IMR-90 (cell line): ENCODE measurements at regions not wholly inside any gene's neighbourhood (a gene's known extent, or its start where the extent isn't known, plus 50 kb on each side); places are given as distances from the start of the nearest gene placed in this dataset.

Experiments
- ATAC-seq: fragments of 200-7000 bp; cut with Tn5 transposase; 2 replicates; pipeline ENCODE4 v1.9.1; 2020; ENCODE audit warnings: low read depth, mild to moderate bottlenecking, moderate library complexity
- BruUV-seq: library from RNA; stranded (reverse); fragments of 400-500 nt; replicated peaks from 2 replicates; lab custom pipeline; 2021; lab: Mats Ljungman, UMichigan
- CTCF ChIA-PET: fragments of 300-600 bp; formaldehyde crosslinking; extraction: SDS; loops from one replicate; lab custom pipeline; 2021; ENCODE audit warnings: antibody characterized with exemption; lab: Yijun Ruan, JAX
- POLR2A ChIA-PET: fragments of 300-600 bp; sonication (Branson Sonifier 250); formaldehyde crosslinking; loops from one replicate; lab custom pipeline; 2022; ENCODE audit warnings: antibody characterized with exemption; ENCODE audit not compliant: unreplicated experiment; lab: Charles Lee
- DNase-seq: peaks from one replicate; pipeline ENCODE4 v3.0.0; 2013
- H2AFZ ChIP-seq: replicated peaks from 2 replicates; pipeline ENCODE3; 2013; ENCODE audit warnings: low read length, mild to moderate bottlenecking; ENCODE audit not compliant: poor library complexity
- H2AK5ac ChIP-seq: 2 replicates; pipeline ENCODE4 v1.6.1; 2013; ENCODE audit warnings: low read depth, low read length, inconsistent platforms
- H2AK9ac ChIP-seq: replicated peaks from 2 replicates; pipeline ENCODE3; 2013; ENCODE audit warnings: mild to moderate bottlenecking, low read depth, low read length, moderate library complexity; ENCODE audit not compliant: poor library complexity
- H2BK120ac ChIP-seq: 2 replicates; pipeline ENCODE4 v1.6.1; 2013; ENCODE audit warnings: low read depth, low read length, inconsistent platforms
- H2BK15ac ChIP-seq: 3 replicates; pipeline ENCODE4 v1.6.1; 2013; ENCODE audit warnings: low read depth, low read length, inconsistent platforms
- H2BK20ac ChIP-seq: 2 replicates; pipeline ENCODE4 v1.6.1; 2013; ENCODE audit warnings: low read depth, mild to moderate bottlenecking, inconsistent platforms, low read length, moderate library complexity
- H2BK5ac ChIP-seq: 2 replicates; pipeline ENCODE4 v1.6.1; 2013; ENCODE audit warnings: mild to moderate bottlenecking, low read depth, low read length, inconsistent platforms; ENCODE audit not compliant: poor library complexity, severe bottlenecking
- H3K14ac ChIP-seq: replicated peaks from 2 replicates; pipeline ENCODE4 v1.6.1; 2013; ENCODE audit warnings: low read depth, low read length, inconsistent platforms
- H3K18ac ChIP-seq: 2 replicates; pipeline ENCODE4 v1.6.1; 2013; ENCODE audit warnings: low read depth, low read length, control low read depth
- H3K23ac ChIP-seq: 2 replicates; pipeline ENCODE4 v1.6.1; 2013; ENCODE audit warnings: low read depth, low read length, inconsistent platforms
- H3K27ac ChIP-seq: 2 replicates; pipeline ENCODE4 v1.5.1; 2013; ENCODE audit warnings: mild to moderate bottlenecking, control low read depth, low read length; ENCODE audit not compliant: insufficient read depth
- H3K27me3 ChIP-seq: 2 replicates; pipeline ENCODE4 v1.6.1; 2013; ENCODE audit warnings: low read length; ENCODE audit not compliant: control insufficient read depth, insufficient read depth
- H3K36me3 ChIP-seq: 2 replicates; pipeline ENCODE4 v1.6.1; 2013; ENCODE audit warnings: low read length, mixed read lengths; ENCODE audit not compliant: control insufficient read depth, insufficient read depth
- H3K4ac ChIP-seq: 2 replicates; pipeline ENCODE4 v1.6.1; 2013; ENCODE audit warnings: low read depth, low read length, inconsistent platforms
- H3K4me1 ChIP-seq: 2 replicates; pipeline ENCODE4 v1.6.1; 2013; ENCODE audit warnings: low read length, mixed read lengths; ENCODE audit not compliant: control insufficient read depth, insufficient read depth
- H3K4me2 ChIP-seq: 2 replicates; pipeline ENCODE4 v1.6.1; 2013; ENCODE audit warnings: low read depth, mild to moderate bottlenecking, control low read depth, low read length, moderate library complexity
- H3K4me3 ChIP-seq: 2 replicates; pipeline ENCODE4 v1.5.1; 2013; ENCODE audit warnings: low read depth, mild to moderate bottlenecking, control low read depth, low read length, moderate library complexity; ENCODE audit not compliant: insufficient read depth
- H3K56ac ChIP-seq: 2 replicates; pipeline ENCODE4 v1.6.1; 2013; ENCODE audit warnings: low read length, inconsistent platforms; ENCODE audit not compliant: insufficient read depth; ENCODE audit errors: extremely low read depth
- H3K79me1 ChIP-seq, 2 experiments: 2 replicates each; pipeline ENCODE4 v1.6.1; 2013; ENCODE audit warnings: low read length in 2 of 2, inconsistent platforms in 1 of 2, low read depth in 1 of 2
- H3K9ac ChIP-seq: 2 replicates; pipeline ENCODE4 v1.6.1; 2013; ENCODE audit warnings: low read depth, low read length, control low read depth
- H3K9me1 ChIP-seq: 2 replicates; pipeline ENCODE4 v1.6.1; 2013; ENCODE audit warnings: low read length, inconsistent platforms; ENCODE audit not compliant: insufficient read depth
- H3K9me3 ChIP-seq: 2 replicates; pipeline ENCODE4 v1.6.1; 2013; ENCODE audit warnings: low read length; ENCODE audit not compliant: control insufficient read depth, insufficient read depth
- H4K20me1 ChIP-seq: 2 replicates; pipeline ENCODE4 v1.6.1; 2013; ENCODE audit warnings: low read length, inconsistent platforms; ENCODE audit not compliant: insufficient read depth
- H4K5ac ChIP-seq: 2 replicates; pipeline ENCODE4 v1.6.1; 2013; ENCODE audit warnings: mild to moderate bottlenecking, low read depth, low read length, control low read depth
- H4K8ac ChIP-seq, 2 experiments: 2 replicates each; pipeline ENCODE4 v1.6.1; 2013; ENCODE audit warnings: low read depth in 2 of 2, low read length in 2 of 2, control low read depth in 1 of 2, inconsistent platforms in 1 of 2
- H4K91ac ChIP-seq: 2 replicates; pipeline ENCODE4 v1.6.1; 2013; ENCODE audit warnings: low read depth, low read length, inconsistent platforms; ENCODE audit not compliant: insufficient read depth
- FOS ChIP-seq: fragments of 150-350 bp; IDR thresholded peaks from 2 replicates; pipeline ENCODE4 v1.6.1; 2016; ENCODE audit warnings: low read depth, low read length
- MAFK ChIP-seq: IDR thresholded peaks from 2 replicates; pipeline ENCODE4 v1.6.1; 2012; ENCODE audit warnings: low read depth, low read length, improper control_type of control experiment
- MAZ ChIP-seq: IDR thresholded peaks from 2 replicates; pipeline ENCODE4 v1.6.1; 2012; ENCODE audit warnings: low read depth, mild to moderate bottlenecking, low read length, improper control_type of control experiment, moderate library complexity, borderline replicate concordance
- MXI1 ChIP-seq: IDR thresholded peaks from 2 replicates; pipeline ENCODE4 v1.6.1; 2012; ENCODE audit warnings: low read depth, mild to moderate bottlenecking, low read length, moderate library complexity, borderline replicate concordance
- NFE2L2 ChIP-seq: fragments of 150-350 bp; IDR thresholded peaks from 2 replicates; pipeline ENCODE4 v1.6.1; 2016; ENCODE audit warnings: low read depth, mild to moderate bottlenecking, low read length
- RAD21 ChIP-seq: IDR thresholded peaks from 2 replicates; pipeline ENCODE4 v1.6.1; 2012; ENCODE audit warnings: low read length, improper control_type of control experiment
- SMC3 ChIP-seq: fragments of 150-350 bp; IDR thresholded peaks from 2 replicates; pipeline ENCODE4 v1.6.1; 2016; ENCODE audit warnings: low read depth, mild to moderate bottlenecking, antibody characterized with exemption, low read length, moderate library complexity
- WGBS, 2 experiments: methylation state at CpG; one replicate each; pipeline versions ENCODE4 v1.1.5 to v1.1.7; 2013; ENCODE audit warnings: missing lambda C conversion rate in 2 of 2; ENCODE audit not compliant: insufficient read length in 1 of 2; ENCODE audit errors: extremely low coverage in 2 of 2; 5-methylcytosine and 5-hydroxymethylcytosine counted together
- dilution Hi-C: fragments of 300-500 bp; cut with HindIII; formaldehyde crosslinking; loops from one replicate; pipeline ENCODE4 v1.14.3; 2018; ENCODE audit warnings: low sequenced_read_pairs; ENCODE audit not compliant: unreplicated experiment
- in situ Hi-C: fragments of 300-500 bp; cut with MboI; formaldehyde crosslinking; loops from 3 replicates; pipeline ENCODE4 v1.14.3; 2019; ENCODE audit warnings: low sequenced_read_pairs, inconsistent platforms, mixed read lengths
- intact Hi-C: fragments of 100-400 bp; cut with micrococcal nuclease; formaldehyde crosslinking; loops from 2 replicates; pipeline ENCODE4 v1.10.0; 2022
- TF ChIP-seq, protein P1 (sequence below): fragments of 150-350 bp; IDR thresholded peaks from 2 replicates; pipeline ENCODE4 v1.6.1; 2017; ENCODE audit warnings: mild to moderate bottlenecking, antibody characterized with exemption, low read length, low read depth

DNA sequence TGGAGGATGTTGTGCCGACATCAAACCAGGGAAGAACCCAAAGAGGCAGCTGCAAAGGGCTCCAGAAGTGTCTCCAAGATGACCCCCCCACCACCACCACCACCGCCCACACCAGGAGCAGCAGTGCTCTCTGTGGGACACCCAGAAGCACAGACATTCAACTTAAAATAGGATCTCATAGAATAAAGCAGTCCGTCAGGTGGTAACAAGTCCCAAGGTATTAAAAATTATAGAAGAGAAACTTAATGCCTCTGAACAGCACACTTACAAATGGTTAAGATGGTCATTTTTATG is 155.5 kb upstream of the ID2 start:
- ATAC-seq, result no peak
- H4K5ac ChIP-seq, result no peak overlapping the region
- no peak overlapping the region for H4K8ac ChIP-seq
- H3K27me3 ChIP-seq, result peaks cover 22% of the 10 kb centered on the region
- in situ Hi-C loops, result no loop called here
- H3K14ac ChIP-seq, result no peak overlapping the region
- no TSS peak for BruUV-seq
- no peak overlapping the region for H3K56ac ChIP-seq
- H2BK5ac ChIP-seq, result no peak overlapping the region
- no peak overlapping the region for H2BK120ac ChIP-seq
- H3K27ac ChIP-seq, result no peak overlapping the region
- H4K20me1 ChIP-seq, result no peaks in the 10 kb centered on the region
- dilution Hi-C loops, result no loop called here
- H3K4me3 ChIP-seq, result no peak overlapping the region
- H3K9ac ChIP-seq, result no peak overlapping the region
- WGBS, 2 experiments, result no CpG with 5 or more reads among the region's 3 CpGs
- intact Hi-C loops, result no loop called here
- H3K23ac ChIP-seq, result no peak overlapping the region
- no peak overlapping the region for H2BK15ac ChIP-seq
- H2AK5ac ChIP-seq, result no peak overlapping the region
- no peaks in the 10 kb centered on the region for H3K4me1 ChIP-seq
- no peak overlapping the region for H2AFZ ChIP-seq
- POLR2A ChIA-PET, result no interaction called here
- no peak overlapping the region for H3K4me2 ChIP-seq
- H3K4ac ChIP-seq, result no peak overlapping the region
- no peak for TF ChIP-seq NFE2L2
- TF ChIP-seq FOS, result no peak
- TF ChIP-seq SMC3, result no peak
- TF ChIP-seq MAZ, result no peak
- TF ChIP-seq MXI1, result no peak
- TF ChIP-seq RAD21, result no peak
- TF ChIP-seq MAFK, result no peak
- TF ChIP-seq, protein P1, sequence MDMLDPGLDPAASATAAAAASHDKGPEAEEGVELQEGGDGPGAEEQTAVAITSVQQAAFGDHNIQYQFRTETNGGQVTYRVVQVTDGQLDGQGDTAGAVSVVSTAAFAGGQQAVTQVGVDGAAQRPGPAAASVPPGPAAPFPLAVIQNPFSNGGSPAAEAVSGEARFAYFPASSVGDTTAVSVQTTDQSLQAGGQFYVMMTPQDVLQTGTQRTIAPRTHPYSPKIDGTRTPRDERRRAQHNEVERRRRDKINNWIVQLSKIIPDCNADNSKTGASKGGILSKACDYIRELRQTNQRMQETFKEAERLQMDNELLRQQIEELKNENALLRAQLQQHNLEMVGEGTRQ, result no peak
- no peaks in the 10 kb centered on the region for H3K9me1 ChIP-seq
- H3K36me3 ChIP-seq, result no peaks in the 10 kb centered on the region
- no peaks in the 10 kb centered on the region for H3K79me1 ChIP-seq
- H3K9me3 ChIP-seq, result peaks cover 2% of the 10 kb centered on the region
- no peak overlapping the region for H2BK20ac ChIP-seq
- H3K18ac ChIP-seq, result no peak overlapping the region
- no peak for DNase-seq
- no peak overlapping the region for H2AK9ac ChIP-seq
- no peak overlapping the region for H4K91ac ChIP-seq
- CTCF ChIA-PET, result no interaction called here
